Kidney epithelial cell (primary cell): ENCODE measurements at regions not wholly inside any gene's neighbourhood (a gene's known extent, or its start where the extent isn't known, plus 50 kb on each side); places are given as distances from the start of the nearest gene placed in this dataset.

Experiments
- DNase-seq: peaks from one replicate; pipeline ENCODE4 v3.0.0-alpha.2; 2010; ENCODE audit warnings: low read depth
- H3K27me3 ChIP-seq: 2 replicates; pipeline ENCODE4 v1.6.0; 2011; ENCODE audit warnings: low read length; ENCODE audit not compliant: control insufficient read depth, insufficient read depth
- H3K36me3 ChIP-seq: 2 replicates; pipeline ENCODE4 v1.5.1; 2011; ENCODE audit warnings: low read length; ENCODE audit not compliant: control insufficient read depth, insufficient read depth
- H3K4me3 ChIP-seq: 2 replicates; pipeline ENCODE4 v1.5.1; 2011; ENCODE audit warnings: low read depth, mild to moderate bottlenecking, control low read depth, low read length
- TF ChIP-seq, protein P1 (sequence below): IDR thresholded peaks from 2 replicates; pipeline ENCODE4 v1.5.1; 2011; ENCODE audit warnings: mild to moderate bottlenecking, moderate library complexity, low read length, control low read depth, inconsistent platforms; ENCODE audit not compliant: insufficient read depth, poor library complexity, severe bottlenecking

DNA sequence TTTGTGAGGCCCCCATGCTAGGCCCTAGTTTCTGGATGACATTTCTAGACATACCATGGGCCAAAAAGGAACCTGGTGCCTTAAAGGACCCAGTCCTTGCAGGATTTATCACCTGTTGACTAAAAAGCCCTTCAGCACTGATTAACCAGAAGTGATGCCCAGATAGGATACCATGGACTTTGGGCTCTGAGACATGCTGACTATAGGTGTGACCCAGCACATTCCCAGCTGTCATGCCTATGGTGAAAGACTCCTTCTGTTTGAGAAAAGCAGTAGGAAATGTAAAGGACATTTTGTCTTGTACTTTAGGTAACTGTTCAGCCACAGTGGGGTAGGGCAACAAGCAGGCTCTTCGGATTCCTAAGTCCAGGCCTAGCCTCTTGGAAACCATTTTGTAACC is 724.2 kb downstream of the CD109 start:
- H3K4me3 ChIP-seq, result no peak overlapping the region
- TF ChIP-seq, protein P1, sequence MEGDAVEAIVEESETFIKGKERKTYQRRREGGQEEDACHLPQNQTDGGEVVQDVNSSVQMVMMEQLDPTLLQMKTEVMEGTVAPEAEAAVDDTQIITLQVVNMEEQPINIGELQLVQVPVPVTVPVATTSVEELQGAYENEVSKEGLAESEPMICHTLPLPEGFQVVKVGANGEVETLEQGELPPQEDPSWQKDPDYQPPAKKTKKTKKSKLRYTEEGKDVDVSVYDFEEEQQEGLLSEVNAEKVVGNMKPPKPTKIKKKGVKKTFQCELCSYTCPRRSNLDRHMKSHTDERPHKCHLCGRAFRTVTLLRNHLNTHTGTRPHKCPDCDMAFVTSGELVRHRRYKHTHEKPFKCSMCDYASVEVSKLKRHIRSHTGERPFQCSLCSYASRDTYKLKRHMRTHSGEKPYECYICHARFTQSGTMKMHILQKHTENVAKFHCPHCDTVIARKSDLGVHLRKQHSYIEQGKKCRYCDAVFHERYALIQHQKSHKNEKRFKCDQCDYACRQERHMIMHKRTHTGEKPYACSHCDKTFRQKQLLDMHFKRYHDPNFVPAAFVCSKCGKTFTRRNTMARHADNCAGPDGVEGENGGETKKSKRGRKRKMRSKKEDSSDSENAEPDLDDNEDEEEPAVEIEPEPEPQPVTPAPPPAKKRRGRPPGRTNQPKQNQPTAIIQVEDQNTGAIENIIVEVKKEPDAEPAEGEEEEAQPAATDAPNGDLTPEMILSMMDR, result no peak
- DNase-seq, result no peak
- no peaks in the 10 kb centered on the region for H3K36me3 ChIP-seq
- no peaks in the 10 kb centered on the region for H3K27me3 ChIP-seq

DNA sequence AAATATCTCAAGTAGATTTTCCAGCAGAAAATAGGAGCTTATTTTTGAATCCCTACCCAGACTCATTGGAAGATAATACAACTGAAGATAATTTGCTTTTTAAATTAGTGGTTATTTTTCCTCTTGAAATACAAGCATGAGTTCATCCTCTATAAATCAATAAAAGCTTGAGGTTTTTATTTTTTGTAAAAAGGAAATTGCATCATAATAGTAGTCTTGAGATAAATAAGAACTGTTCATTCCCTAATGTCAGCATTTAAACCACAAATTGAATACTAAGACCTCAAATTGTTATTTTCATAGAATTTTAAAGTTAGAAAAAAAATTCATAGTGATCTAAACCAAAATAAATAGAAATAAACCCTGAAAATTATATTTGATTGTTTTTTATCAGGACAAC is 719.1 kb downstream of the CD109 start:
- H3K27me3 ChIP-seq, result no peaks in the 10 kb centered on the region
- DNase-seq, result no peak
- no peak overlapping the region for H3K4me3 ChIP-seq
- TF ChIP-seq, protein P1, result no peak
- no peaks in the 10 kb centered on the region for H3K36me3 ChIP-seq

DNA sequence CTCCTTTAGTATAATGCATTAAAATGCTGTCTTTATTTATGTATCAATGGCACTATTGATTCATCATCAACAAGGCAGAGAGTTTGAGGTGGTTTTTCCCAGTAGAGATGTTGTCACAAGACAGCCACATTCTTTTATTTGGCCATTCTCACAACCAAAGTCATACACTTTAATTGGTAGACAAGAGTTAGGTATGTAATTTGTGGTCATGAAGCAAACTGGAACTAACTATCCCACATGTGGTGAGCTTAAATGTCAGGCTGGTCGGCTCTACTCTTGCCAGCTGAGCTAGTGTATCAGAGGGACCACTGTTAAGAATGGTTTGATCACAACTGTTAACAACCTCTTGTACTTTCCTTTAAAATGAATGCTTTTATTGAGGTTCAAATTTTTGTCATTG is 714.6 kb downstream of the CD109 start:
- no peaks in the 10 kb centered on the region for H3K27me3 ChIP-seq
- H3K36me3 ChIP-seq, result no peaks in the 10 kb centered on the region
- H3K4me3 ChIP-seq, result no peak overlapping the region
- TF ChIP-seq, protein P1, result no peak
- no peak for DNase-seq

DNA sequence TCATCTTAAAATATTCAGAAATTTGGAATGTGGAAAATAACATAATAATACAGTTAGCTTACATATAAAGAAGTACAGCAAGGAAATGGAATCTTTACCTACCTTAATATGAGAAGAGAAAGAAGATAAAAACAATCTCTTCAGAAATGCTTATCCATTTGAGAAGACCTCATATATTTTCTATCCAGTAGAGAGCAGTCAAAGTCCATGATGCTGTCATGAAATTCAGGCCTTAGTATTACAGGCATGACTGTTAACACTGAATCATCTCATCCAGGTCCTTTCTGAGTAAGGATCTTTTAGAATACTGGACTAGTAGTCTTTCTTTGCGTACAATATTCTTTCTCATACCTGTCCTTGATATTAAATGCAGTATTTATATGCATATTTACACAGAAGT is 713.4 kb downstream of the CD109 start:
- H3K36me3 ChIP-seq, result no peaks in the 10 kb centered on the region
- DNase-seq, result peak; percentile 9
- TF ChIP-seq, protein P1, result peak; percentile 15
- H3K4me3 ChIP-seq, result no peak overlapping the region
- no peaks in the 10 kb centered on the region for H3K27me3 ChIP-seq

DNA sequence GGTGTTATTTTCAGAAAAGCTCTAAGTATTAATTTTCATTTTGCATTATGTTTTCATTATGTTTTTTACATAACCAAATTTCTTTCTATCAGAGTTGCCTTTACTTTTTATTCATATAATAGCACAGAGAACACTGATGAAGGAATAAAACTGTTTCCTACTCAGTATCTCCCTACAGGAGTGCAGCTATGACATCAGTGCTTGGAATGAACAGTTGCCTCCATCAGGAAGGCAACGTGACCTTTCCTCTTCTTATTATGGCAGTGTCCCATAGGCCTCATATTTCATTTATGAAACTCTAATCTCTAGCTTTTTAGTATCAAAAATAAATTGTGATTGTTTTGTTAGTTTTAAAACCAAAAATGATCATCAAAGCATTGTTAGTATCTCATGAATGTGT is 712.8 kb downstream of the CD109 start:
- TF ChIP-seq, protein P1, result no peak
- Histone ChIP-seq H3K4me3 (no peak overlapping the region), H3K27me3 (no peaks in the 10 kb centered on the region), H3K36me3 (no peaks in the 10 kb centered on the region)
- DNase-seq, result no peak

DNA sequence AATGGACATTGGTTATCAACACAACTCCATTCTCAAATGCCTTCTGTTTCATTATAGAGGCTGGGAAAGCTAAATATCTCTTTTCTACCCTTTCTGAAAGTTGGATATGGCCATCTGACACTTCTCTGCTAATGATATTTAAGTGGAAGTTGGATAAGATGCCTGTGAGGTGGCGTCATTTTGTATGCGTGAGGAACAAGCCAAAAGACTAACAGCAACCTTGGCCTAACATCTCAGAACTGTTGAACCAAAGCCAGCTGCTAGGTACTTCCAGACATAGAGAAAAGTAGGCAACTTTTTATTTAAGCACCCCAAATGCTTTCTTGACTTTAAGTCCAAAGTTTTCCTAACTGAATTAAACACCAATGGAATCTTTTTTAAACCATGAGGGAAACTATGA is 708.4 kb downstream of the CD109 start:
- H3K36me3 ChIP-seq, result no peaks in the 10 kb centered on the region
- H3K27me3 ChIP-seq, result no peaks in the 10 kb centered on the region
- no peak for DNase-seq
- TF ChIP-seq, protein P1, result no peak
- no peak overlapping the region for H3K4me3 ChIP-seq
